ENCODE measurements at regions not wholly inside any gene's neighbourhood (a gene's known extent, or its start where the extent isn't known, plus 50 kb on each side); places are given as distances from the start of the nearest gene placed in this dataset.
"Not testable (repeated sequence)": the region's sequence is repeated elsewhere in the genome, so short reads cannot be mapped to it uniquely, and the experiment has no call there.

DNA sequence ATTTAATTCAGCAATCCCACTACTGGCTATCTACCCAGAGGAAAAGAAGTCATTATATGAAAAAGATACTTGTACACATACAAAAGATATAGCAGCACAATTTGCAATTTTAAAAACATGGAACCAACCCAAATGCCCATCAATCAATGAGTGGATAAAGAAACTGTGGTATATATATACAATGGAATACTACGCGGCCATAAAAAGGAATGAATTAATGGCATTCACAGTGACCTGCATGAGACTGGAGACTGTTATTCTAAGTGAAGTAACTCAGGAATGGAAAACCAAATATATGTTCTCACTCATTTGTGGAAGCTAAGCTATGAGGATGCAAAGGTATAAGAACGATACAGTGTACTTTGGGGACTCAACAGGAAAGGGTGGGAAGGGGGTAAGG lies 102.8 kb upstream of the KCNMA1 start:
- not testable (repeated sequence) for DNase-seq (ENCODE audit: low spot score)

DNA sequence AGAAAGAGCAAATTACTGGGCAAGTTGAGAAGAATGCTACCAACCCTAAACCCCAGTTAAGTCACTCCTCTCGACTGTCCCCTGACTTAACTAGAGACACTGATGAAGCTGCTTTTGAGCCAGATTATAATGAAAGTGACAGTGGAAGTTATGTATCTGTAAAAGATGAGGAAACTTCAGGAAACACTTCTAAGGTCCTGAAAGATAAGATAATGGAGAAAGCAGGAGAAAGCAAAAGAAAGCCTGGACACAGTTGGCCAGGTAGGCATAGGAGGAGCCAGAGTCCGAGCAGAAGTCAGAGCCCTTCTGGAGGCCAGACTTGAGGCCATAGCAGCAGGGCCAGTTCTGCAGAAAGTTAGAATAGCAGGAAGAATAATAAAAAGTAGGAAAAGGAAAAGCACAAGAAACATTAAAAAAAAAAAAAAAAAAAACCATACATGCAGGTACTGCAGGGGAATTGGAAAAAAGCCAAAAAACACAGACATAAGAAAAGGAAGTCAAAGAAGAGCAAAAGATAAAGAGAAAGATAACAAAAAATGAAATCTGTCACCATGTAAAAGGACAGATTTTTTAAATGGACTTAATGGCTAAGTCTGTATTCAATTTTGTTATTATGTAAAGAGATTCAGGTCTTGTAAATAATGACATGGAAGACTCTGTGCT lies 101.0 kb upstream of the KCNMA1 start:
- no peak for DNase-seq (ENCODE audit: low spot score)

DNA sequence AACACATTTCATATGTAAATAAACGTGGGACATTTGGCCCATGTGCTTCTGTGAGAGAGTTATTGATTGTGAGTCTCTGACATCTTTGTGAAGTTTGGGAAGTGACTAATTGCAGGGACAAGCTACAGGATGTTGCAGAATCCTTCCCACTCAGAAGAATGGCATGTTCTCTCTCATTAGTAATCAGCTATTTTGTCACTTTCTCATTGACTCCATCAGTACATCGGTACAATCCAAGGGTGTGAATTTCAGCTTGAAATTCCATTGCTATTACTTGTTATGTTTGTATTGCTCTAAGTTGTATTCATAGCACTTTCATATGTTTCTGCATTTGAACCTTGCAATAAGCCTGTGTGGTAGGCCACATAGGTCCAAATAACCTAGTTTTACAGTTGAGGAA lies 100.0 kb upstream of the KCNMA1 start:
- DNase-seq (ENCODE audit: low spot score), result no peak

DNA sequence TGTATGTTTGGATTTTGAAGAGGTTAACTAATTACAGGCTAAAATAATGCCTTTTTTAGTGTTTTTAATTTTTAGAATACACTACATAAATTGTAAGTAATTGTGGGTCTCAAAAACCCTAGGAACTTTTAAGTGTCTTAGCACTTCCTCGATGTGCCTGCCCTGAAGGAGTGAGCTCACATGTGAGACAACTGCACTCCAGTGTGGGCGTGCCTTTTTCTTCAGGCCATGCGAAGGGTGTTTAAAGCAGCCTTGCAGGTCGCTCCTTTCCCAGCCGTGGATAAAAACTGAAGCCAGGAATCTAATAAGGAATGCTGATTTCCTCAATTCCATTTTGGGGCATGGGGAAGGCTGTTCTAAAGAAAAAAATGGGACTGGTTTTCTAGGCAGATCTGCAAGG lies 97.5 kb upstream of the KCNMA1 start:
- not testable (repeated sequence) for DNase-seq (ENCODE audit: low spot score)

DNA sequence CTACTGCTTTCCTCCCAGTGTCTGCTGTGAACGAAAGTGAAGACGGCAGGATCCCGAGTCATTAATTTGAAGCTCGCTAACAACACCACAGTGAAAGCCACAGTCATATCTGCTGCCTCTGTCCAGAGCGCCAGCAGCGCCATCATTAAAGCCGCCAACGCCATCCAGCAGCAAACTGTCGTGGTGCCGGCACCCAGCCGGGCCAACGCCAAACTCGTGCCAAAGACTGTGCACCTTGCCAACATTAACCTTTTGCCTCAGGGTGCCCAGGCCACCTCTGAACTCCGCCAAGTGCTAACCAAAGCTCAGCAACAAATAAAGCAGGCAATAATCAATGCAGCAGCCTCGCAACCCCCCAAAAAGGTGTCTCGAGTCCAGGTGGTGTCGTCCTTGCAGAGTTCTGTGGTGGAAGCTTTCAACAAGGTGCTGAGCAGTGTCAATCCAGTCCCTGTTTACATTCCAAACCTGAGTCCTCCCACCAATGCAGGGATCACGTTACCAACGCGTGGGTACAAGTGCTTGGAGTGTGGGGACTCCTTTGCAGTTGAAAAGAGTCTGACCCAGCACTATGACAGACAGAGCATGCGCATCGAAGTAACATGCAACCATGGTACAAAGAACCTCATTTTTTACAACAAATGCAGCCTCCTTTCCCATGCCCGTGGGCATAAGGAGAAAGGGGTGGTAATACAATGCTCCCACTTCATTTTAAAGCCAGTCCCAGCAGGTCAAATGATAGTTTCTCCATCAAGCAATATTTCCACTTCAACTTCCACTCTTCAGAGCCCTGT lies 94.8 kb upstream of the KCNMA1 start:
- no peak for DNase-seq (ENCODE audit: low spot score)

DNA sequence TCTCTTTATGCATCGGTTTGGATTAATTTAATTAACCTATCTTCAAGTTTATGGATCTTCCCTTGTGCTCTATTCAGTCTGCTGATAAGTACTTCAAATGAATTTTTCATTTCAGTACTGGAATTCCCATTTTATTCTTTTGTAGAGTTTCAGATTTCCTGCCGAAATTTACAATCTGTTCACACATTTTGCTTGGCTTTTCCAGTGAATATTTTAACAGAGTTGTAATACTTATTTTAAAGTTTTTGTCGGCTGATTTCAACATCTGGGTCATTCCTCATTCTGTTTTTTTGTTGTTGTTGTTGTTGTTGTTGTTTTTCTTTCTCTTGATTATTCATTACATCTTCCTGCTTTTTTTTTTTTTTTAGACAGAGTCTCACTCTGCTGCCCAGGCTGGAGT lies 89.9 kb upstream of the KCNMA1 start:
- no peak for DNase-seq (ENCODE audit: low spot score)

DNA sequence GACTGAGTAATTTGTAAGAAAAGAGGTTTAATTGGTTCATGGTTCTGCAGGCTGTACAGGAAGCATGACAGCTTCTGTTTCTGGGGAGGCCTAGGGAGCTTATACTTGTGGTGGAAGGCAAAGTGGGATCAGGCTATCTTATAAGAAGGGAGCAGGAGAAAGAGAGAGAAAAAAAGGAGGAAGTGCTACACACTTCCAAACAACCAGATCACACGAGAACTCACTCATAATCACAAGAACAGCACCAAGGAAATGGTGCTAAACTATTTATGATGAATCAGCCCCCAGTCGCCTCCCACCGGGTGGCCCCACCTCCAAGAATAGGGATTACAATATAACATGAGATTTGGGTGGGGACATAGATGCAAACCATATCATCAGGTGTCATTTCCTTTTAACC lies 89.1 kb upstream of the KCNMA1 start:
- DNase-seq (ENCODE audit: low spot score), result no peak

DNA sequence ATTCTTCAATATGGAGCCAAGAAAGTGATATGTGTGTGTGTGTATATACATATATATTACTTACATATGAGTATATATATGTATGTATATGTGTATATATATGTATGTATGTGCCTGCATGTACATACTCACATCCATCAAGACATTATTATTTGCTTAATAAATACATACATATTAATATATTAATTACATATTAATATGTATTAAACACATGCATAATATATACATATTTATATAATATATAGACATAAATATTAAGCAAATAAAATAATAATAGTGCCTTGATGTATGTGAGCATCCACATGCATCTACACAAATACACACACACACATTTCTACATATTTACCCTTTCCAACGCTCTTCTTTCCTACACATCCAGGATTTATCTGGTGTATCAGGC lies 88.7 kb upstream of the KCNMA1 start:
- no peak for DNase-seq (ENCODE audit: low spot score)

DNA sequence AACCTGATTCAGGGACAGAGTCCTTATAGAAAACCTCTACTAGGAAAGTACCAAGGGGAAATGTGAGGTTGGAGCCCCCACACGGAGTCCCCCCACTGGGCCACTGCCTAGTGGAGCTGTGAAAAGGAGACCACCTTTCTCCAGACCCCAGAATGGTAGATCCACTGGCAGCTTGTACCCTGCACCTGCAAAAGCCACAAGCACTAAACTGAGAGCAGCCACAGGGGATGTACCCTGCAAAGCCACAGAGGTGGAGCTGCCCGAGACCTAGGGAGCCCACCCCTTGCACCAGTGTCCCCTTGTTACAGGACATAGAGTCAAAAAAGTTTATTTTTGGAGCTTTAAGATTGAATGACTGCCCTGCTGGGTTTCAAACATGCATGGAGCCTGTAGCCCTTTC lies 87.2 kb upstream of the KCNMA1 start:
- no peak for DNase-seq (ENCODE audit: low spot score)

DNA sequence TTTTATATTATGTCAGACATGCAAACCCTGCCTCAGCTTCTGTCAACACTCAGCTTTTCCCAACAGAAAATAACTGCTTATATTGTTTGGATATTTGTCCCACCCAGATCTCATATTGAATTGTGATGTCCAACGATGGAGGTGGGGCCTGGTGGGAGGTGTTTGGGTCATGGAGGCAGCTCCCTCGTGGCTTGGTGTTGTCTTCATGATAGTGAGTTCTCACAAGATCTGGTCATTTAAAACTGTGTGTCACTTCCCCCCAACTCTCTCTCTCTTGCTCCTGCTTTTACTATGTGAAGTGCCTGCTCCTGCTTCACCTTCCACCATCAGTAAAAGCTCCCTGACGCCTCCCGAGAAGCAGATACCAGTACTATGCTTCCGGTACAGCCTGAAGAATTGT lies 85.8 kb upstream of the KCNMA1 start:
- DNase-seq (ENCODE audit: low spot score), result no peak

DNA sequence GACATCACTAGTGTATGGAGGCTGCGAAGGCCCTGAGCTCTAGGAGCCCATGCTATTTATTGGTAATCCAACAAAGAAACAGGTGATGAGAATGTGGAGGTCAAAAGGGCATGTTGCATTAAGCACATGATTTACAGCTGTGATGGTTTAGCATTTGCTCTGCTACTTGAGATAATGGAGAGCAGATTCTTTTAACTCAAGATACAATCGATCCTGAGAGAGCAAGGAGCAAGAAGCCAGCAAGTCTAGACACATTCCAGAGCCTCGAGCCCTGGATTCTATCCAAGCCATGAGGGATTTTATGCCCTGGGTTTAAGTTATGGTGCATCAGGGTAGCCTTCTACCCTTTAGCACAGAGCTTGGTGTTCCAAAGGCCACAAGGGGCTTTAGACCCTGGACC lies 85.3 kb upstream of the KCNMA1 start:
- DNase-seq (ENCODE audit: low spot score), result peak; percentile 68

DNA sequence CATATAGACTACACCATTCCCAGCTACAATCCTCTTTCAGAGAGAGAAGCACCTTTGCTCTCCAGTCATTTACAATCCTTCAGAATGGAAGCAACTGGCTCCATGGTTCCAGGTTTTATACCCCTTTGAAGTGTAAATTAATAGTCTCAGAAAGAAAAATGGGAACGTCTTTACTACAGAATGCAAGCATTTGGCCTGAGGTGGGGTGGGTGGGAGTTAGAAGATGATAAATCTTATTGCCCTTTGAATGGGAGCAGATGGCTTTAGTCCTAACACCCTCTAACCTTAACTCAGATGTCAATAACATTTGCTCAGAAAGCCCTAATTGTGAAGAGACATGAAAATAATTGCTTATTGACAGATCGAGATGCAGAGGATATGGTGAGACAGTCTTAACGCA lies 84.2 kb upstream of the KCNMA1 start:
- DNase-seq (ENCODE audit: low spot score), result no peak

DNA sequence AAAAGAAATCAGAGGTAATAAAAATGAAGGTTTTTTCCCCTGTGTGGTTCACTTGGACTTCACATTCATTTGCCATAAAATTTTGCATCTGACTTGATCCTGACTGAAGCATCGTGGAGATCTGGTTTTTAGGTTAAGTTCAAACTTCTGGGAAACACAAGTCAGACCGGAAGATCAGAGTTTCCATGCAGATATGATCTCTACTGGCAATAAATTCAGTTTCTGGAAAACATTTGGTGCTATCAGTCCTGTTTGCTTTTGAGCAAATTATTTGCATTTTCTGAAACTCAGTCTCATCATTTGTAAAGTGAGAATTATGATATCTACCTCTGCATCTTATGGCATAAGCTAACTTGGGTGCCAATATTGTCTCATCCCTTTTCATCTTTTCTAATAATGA lies 81.3 kb upstream of the KCNMA1 start:
- DNase-seq (ENCODE audit: low spot score), result no peak

DNA sequence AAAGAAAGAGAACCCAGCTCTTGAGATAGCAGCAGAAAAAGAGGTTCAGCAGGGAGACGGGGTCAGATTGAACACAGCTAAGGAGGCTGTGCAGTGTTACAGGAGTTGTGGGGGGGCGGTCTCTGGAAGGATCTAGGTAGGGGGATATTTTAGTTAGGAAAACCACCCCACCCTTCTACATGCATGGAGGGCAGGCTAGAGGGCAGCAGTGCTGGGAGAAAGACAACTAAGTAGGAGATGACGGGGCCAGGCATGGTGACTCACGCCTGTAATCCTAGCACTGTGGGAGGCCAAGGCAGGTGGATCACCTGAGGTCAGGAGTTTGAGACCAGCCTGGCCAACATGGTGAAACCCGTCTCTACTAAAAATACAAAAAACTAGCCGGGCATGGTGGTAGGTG lies 80.7 kb upstream of the KCNMA1 start:
- not testable (repeated sequence) for DNase-seq (ENCODE audit: low spot score)

DNA sequence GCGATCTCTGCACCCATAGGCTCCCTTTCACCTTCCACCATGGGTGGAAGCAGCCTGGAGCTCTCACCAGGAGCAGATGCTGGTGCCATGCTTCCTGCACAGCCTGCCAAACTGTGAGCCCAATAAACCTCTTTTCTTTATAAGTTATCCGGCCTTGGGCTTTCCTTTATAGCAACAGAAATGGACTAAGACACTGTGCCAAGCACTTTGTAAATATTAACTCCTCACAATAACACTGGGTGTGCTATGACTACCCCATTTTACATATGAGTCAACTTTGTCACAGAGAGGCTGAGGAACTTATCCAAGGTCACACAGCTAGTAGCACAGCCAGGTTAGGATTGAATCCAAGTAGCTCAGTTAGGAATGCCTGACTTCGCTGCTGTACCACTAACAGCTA lies 79.7 kb upstream of the KCNMA1 start:
- no peak for DNase-seq (ENCODE audit: low spot score)

DNA sequence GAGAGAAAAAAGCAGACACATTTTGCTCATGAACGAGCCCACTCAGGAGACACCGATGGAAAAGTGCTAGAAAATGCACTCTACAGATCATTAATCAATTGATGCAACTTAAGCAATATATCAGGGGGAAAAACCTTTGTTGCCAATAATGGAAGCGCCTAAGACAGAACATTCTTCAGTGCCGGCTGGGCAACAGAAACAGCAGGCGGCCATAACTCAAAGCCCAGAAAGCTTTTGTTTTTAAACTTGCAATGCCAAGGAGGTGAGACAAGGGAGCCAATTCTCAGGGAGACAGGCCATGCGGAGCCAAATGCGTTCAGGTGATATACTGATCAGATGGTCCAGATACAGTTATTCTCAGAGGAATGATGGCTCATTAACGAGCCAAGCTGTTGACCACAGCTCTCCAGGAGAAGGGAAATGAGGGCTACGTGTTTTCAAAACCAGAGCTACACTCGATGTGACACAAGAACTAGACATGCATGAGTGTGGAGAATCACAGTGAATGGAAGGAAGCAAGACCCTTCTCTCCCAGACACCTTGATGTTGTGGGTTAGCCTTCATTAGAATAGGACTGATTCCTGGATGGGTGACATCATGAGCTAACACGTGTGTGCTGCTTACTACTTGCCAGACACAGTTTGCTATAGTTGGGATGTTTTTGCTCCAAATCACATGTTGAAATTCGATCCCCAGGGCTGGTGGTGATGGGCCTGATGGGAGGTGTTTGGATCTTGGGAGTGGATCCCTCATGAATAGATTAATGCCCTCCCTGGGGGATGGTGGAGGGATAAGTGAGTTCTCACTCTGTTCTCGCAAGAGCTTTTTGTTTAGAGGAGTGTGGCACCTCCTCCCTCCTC lies 79.1 kb upstream of the KCNMA1 start:
- no peak for DNase-seq (ENCODE audit: low spot score)

DNA sequence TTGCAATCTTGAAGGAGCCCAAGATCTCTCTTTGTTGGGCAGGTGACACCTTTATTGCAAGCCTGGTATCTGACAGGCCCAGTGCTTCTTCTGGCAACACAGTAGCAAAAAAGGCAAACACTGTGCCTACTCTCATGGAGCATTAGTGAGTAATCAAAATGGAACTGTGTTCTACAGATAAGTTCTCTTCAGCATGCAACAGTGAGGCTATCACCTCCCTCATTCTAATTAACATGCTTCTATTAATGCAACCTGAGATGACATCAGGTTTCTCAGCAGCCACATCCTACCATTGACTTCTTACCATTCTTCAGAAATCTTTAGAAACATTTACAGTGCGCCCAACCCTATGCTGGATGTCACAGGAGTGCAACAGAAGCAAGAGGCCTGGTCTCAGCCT lies 77.9 kb upstream of the KCNMA1 start:
- no peak for DNase-seq (ENCODE audit: low spot score)

DNA sequence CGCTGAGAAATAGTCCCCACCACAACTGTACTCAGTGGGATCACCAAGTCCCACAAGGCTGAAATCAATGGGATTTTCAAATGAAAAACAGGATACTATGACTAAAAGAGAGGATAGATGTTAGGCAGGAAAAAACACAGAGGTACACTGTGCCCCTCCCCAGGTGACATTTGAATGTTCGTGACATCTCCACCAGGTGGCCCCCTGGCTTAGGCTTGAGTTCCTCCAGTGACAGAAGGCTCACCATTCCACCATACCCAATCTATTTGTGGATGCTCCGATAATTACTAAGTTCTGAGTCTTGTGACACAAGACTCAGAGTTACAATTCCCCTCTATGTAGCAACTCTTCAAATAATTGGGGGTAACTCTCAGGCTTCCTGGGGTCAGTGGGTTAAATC lies 77.5 kb upstream of the KCNMA1 start:
- no peak for DNase-seq (ENCODE audit: low spot score)

DNA sequence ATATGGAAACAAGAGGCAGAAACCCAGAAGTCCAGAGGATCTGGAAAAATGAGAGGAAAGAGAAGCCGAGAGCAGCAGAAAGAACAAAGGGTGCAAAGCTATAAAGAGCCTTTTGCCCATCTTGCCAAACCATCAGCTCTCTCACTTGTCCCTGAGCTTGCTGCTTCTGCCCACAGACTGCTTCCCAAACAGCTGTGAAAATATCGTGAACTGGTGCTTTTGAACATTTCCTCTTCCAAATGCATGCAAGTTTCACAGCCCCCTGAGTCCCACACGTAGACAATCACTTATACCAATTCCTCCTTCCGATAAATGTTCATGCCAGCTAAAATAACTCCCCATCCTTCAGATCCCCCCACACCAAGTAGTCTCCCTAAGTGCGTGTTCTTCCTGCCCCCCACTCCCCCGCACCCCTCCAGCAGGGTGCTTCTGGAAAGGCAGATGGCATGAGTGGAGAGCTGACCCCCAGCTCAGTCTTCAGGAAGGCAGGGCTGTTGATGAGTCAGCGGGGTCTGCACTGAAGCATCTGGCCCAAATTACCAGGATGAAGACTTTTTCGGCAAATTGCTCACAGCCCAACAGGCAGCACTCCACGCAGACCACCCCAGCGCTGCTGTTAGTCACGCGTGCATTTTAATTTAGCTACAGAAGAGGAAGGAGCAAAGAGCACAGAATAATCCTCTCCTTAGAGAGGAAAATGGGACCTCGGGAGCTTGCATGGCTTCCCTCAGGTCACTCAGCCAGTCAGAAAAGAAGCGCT lies 76.1 kb upstream of the KCNMA1 start:
- DNase-seq (ENCODE audit: low spot score), result no peak

DNA sequence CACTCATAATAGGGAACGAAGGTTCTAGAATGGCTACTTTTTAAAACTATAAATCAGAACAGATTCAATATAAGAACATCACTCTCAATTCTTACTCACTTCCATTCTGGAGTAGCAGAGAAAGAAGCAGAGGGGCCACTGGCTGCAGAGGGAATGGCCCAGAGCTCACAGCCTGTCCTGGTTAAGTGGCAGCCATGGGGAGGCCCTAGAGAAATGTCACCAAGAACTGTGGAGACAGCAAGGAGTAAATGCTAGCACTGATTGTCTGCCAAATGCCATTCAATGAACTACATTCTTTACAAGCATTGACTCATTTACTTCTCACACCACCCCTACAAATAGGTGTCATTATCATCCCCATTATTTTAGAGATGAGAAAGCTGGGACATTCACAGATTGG lies 74.6 kb upstream of the KCNMA1 start:
- DNase-seq (ENCODE audit: low spot score), result no peak

DNA sequence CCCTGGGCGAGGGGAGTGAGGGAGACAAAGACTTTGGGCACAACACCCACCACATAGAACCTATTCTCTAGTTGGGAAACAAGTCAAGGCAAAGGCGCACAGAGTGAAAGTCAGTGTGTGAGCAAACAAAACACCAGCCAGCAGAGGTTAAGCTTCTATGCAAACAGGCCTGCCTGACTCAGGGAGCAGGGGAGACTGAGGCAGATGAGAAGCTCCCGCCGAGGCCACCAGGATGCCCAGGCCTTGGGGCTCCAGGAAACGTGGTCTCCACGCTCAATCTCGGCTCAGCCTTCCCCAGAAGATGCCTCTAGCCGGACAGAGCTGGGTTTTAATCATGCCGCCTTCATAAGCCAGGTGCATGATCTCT lies 74.1 kb upstream of the KCNMA1 start:
- DNase-seq (ENCODE audit: low spot score), result no peak

All from mucosa of gallbladder (tissue), 1 donor.